ENCODE measurements at regions not wholly inside any gene's neighbourhood (a gene's known extent, or its start where the extent isn't known, plus 50 kb on each side); places are given as distances from the start of the nearest gene placed in this dataset.

- FAIRE-seq: no peak
- peak overlapping the region; percentile 30 for H3K4me3 ChIP-seq (ENCODE audit: insufficient read depth, low read depth, low read length)
Measured at GRCh38 chr16:87062569-87063442, 254.4 kb downstream of the C16orf95 start.

GRCh38 chr16:87063543-87063942 is 253.6 kb downstream of the C16orf95 start:
- no peak overlapping the region for H3K4me3 Mint-ChIP-seq (ENCODE audit: unreplicated experiment)
- FAIRE-seq: no peak

More at GRCh38 chr16:87062569-87063442, 254.4 kb downstream of the C16orf95 start:
- H3K27ac ChIP-seq (ENCODE audit: low read depth, low read length): no peak overlapping the region
- Mint-ChIP-seq H3K9me3 (ENCODE audit: unreplicated experiment) (no peaks in the 10 kb centered on the region), H3K4me1 (ENCODE audit: low read depth, unreplicated experiment) (no peaks in the 10 kb centered on the region), H3K36me3 (ENCODE audit: low read depth, unreplicated experiment) (no peaks in the 10 kb centered on the region), H3K27ac (ENCODE audit: unreplicated experiment) (no peak overlapping the region), H3K27me3 (ENCODE audit: low read depth, unreplicated experiment) (peaks cover 28% of the 10 kb centered on the region), H3K4me3 (ENCODE audit: unreplicated experiment) (peak overlapping the region; percentile 64)
- H3K79me2 ChIP-seq (ENCODE audit: insufficient read depth, low read length): no peaks in the 10 kb centered on the region
- no peaks in the 10 kb centered on the region for H4K20me1 ChIP-seq (ENCODE audit: insufficient read depth, low read length)
- no peak overlapping the region for H2AFZ ChIP-seq (ENCODE audit: low read depth, low read length)
- peak overlapping the region; percentile 78 for H3K4me2 ChIP-seq (ENCODE audit: low read length)
- no peaks in the 10 kb centered on the region for H3K9me3 ChIP-seq (ENCODE audit: insufficient read depth, low read depth, low read length)
- DNase-seq (ENCODE audit: low read depth): peak; percentile 31
- H3K27me3 ChIP-seq (ENCODE audit: insufficient read depth, low read length): no peaks in the 10 kb centered on the region
- H3K36me3 ChIP-seq (ENCODE audit: insufficient read depth, low read length): no peaks in the 10 kb centered on the region
- peaks cover 8% of the 10 kb centered on the region for H3K4me1 ChIP-seq (ENCODE audit: insufficient read depth, low read length)
- TF ChIP-seq EZH2 (IDR thresholded peaks at IDR 0.05; ENCODE audit: insufficient read depth, low read length) (no peak), CTCF (IDR thresholded peaks at IDR 0.05; ENCODE audit: insufficient read depth, low read depth, low read length) (peak; percentile 71)
- H3K9ac ChIP-seq (ENCODE audit: low read length): peak overlapping the region; percentile 56

More at GRCh38 chr16:87063543-87063942, 253.6 kb downstream of the C16orf95 start:
- DNase-seq (ENCODE audit: low read depth): no peak
- Histone ChIP-seq H4K20me1 (ENCODE audit: insufficient read depth, low read length) (no peaks in the 10 kb centered on the region), H3K27me3 (ENCODE audit: insufficient read depth, low read length) (no peaks in the 10 kb centered on the region), H3K27ac (ENCODE audit: low read depth, low read length) (no peak overlapping the region), H3K9me3 (ENCODE audit: insufficient read depth, low read depth, low read length) (no peaks in the 10 kb centered on the region), H3K36me3 (ENCODE audit: insufficient read depth, low read length) (no peaks in the 10 kb centered on the region), H3K9ac (ENCODE audit: low read length) (peak overlapping the region; percentile 61), H2AFZ (ENCODE audit: low read depth, low read length) (no peak overlapping the region), H3K79me2 (ENCODE audit: insufficient read depth, low read length) (no peaks in the 10 kb centered on the region), H3K4me3 (ENCODE audit: insufficient read depth, low read depth, low read length) (no peak overlapping the region), H3K4me2 (ENCODE audit: low read length) (peak overlapping the region; percentile 57), H3K4me1 (ENCODE audit: insufficient read depth, low read length) (peaks cover 14% of the 10 kb centered on the region)
- peaks cover 6% of the 10 kb centered on the region for H3K4me1 Mint-ChIP-seq (ENCODE audit: low read depth, unreplicated experiment)
- H3K27me3 Mint-ChIP-seq (ENCODE audit: low read depth, unreplicated experiment): peaks cover 28% of the 10 kb centered on the region
- no peaks in the 10 kb centered on the region for H3K36me3 Mint-ChIP-seq (ENCODE audit: low read depth, unreplicated experiment)
- no peak overlapping the region for H3K27ac Mint-ChIP-seq (ENCODE audit: unreplicated experiment)
- no peaks in the 10 kb centered on the region for H3K9me3 Mint-ChIP-seq (ENCODE audit: unreplicated experiment)
- TF ChIP-seq CTCF (IDR thresholded peaks at IDR 0.05; ENCODE audit: insufficient read depth, low read depth, low read length) (no peak), EZH2 (IDR thresholded peaks at IDR 0.05; ENCODE audit: insufficient read depth, low read length) (no peak)

Data from astrocyte (in vitro differentiated cells and primary cell).